ENCODE measurements at regions not wholly inside any gene's neighbourhood (a gene's known extent, or its start where the extent isn't known, plus 50 kb on each side); places are given as distances from the start of the nearest gene placed in this dataset.

DNA sequence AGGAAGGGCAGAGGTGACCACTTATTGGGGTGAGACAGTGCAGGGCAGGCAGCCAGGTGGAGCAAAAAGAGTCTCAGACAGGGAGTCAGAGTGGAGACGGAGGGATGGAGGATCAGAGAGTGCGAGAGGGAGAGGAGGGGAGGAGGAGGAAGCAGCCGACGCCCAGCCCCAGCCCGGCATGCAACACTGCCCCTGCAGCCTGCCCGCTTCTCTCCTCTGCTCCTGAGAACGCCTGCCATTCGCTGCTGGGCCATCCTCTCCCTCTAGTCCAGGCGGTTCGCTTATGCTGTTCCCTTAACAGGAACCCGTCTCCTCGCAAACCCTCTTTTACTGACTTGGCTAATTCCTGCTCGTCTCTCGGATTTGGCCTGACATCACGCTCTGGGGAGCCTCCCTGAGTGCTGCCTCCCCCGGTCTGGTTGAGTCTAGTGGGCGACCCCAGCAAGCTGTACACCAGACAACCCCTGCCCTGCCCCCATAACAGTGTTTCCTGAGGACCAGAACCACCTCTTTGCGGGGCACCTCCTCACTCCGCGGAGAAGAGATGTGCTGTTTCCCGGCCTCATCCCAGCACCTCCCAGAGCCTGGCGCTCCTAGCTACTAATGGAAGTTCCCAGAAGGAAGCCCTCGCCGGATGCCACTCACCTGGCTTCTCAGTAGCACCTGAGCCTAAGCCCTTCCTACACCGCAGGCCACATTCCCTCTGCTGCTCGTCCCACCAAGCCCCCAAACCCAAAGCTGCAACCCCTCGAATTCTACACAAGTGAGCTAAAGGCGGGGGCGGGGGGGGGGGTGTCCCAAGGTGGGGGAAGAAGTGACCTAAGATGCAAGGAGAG, 61.2 kb upstream of the CCL1 start:
- TF ChIP-seq, protein P1, sequence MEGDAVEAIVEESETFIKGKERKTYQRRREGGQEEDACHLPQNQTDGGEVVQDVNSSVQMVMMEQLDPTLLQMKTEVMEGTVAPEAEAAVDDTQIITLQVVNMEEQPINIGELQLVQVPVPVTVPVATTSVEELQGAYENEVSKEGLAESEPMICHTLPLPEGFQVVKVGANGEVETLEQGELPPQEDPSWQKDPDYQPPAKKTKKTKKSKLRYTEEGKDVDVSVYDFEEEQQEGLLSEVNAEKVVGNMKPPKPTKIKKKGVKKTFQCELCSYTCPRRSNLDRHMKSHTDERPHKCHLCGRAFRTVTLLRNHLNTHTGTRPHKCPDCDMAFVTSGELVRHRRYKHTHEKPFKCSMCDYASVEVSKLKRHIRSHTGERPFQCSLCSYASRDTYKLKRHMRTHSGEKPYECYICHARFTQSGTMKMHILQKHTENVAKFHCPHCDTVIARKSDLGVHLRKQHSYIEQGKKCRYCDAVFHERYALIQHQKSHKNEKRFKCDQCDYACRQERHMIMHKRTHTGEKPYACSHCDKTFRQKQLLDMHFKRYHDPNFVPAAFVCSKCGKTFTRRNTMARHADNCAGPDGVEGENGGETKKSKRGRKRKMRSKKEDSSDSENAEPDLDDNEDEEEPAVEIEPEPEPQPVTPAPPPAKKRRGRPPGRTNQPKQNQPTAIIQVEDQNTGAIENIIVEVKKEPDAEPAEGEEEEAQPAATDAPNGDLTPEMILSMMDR (IDR thresholded peaks at IDR 0.05) = no peak
- TF ChIP-seq EP300 (IDR thresholded peaks at IDR 0.05) = no peak

All from sigmoid colon (tissue), 4 donors.